ENCODE measurements at regions not wholly inside any gene's neighbourhood (a gene's known extent, or its start where the extent isn't known, plus 50 kb on each side); places are given as distances from the start of the nearest gene placed in this dataset.

DNA sequence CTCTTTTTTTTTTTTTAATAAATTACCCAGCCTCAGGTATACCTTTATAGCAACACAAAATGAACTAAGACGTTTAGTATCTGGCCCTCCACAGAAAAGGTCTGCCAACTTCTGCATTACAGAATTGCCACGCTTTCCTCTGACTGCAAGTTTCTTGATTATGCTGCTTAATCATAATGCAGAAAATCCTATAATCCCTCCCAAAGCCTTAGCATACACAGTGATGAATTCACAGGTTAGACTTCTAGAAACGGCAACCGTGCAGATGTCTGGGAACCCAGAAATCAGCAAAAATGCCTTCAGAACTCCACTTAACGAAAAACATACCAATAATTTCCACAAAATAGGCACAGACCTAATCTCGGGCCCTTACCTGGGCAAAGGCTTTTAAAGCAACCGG, 144.7 kb upstream of the FRMD4B start:
- Histone ChIP-seq H3K27ac (ENCODE audit: low read depth, low read length) (no peak overlapping the region), H3K9me2 (replicated peaks; ENCODE audit: control insufficient read depth, low read length) (no peaks in the 10 kb centered on the region), H3K4me2 (ENCODE audit: low read length) (no peak overlapping the region), H3K36me3 (ENCODE audit: control insufficient read depth, low read length) (no peaks in the 10 kb centered on the region), H3K27me3 (ENCODE audit: control insufficient read depth, low read length) (no peaks in the 10 kb centered on the region), H3K79me2 (ENCODE audit: control insufficient read depth, low read length) (no peaks in the 10 kb centered on the region), H4K20me1 (ENCODE audit: control insufficient read depth, insufficient read depth, low read depth, low read length) (no peaks in the 10 kb centered on the region), H3K4me1 (ENCODE audit: control insufficient read depth, low read length) (no peaks in the 10 kb centered on the region), H3K4me3 (ENCODE audit: low read length) (no peak overlapping the region), H3K9me3 (ENCODE audit: control insufficient read depth, insufficient read depth, low read length) (no peaks in the 10 kb centered on the region), H3F3A (ENCODE audit: control insufficient read depth, insufficient read depth) (no peaks in the 10 kb centered on the region)
- no peak for TF ChIP-seq EZH2phosphoT487 (IDR thresholded peaks at IDR 0.05; ENCODE audit: borderline replicate concordance, low read length)
- TF ChIP-seq, protein P1, sequence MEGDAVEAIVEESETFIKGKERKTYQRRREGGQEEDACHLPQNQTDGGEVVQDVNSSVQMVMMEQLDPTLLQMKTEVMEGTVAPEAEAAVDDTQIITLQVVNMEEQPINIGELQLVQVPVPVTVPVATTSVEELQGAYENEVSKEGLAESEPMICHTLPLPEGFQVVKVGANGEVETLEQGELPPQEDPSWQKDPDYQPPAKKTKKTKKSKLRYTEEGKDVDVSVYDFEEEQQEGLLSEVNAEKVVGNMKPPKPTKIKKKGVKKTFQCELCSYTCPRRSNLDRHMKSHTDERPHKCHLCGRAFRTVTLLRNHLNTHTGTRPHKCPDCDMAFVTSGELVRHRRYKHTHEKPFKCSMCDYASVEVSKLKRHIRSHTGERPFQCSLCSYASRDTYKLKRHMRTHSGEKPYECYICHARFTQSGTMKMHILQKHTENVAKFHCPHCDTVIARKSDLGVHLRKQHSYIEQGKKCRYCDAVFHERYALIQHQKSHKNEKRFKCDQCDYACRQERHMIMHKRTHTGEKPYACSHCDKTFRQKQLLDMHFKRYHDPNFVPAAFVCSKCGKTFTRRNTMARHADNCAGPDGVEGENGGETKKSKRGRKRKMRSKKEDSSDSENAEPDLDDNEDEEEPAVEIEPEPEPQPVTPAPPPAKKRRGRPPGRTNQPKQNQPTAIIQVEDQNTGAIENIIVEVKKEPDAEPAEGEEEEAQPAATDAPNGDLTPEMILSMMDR (IDR thresholded peaks at IDR 0.05; ENCODE audit: low read depth, low read length, poor library complexity, severe bottlenecking), result no peak

DNA sequence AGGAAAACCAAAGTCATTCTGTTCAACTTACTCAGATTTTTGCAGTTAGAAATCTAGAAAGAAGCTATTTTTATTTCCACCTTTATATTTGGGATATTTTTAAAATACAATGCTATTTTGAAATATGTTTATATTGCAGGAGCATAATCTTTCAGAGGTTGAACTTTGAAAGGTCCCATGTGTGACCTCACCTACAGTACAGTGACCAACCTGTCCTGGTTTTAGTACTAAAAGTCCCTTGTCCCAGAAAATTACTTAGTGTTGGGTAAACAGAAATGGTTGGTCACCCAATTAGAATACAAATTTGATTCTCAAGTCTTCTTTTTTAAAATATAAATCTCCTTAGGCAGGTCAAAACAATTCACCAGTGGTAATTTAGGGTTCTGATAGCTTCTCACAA, 141.6 kb upstream of the FRMD4B start:
- H3K9me2 ChIP-seq (replicated peaks; ENCODE audit: control insufficient read depth, low read length), result no peaks in the 10 kb centered on the region
- H3K27me3 ChIP-seq (ENCODE audit: control insufficient read depth, low read length), result no peaks in the 10 kb centered on the region
- no peaks in the 10 kb centered on the region for H3K36me3 ChIP-seq (ENCODE audit: control insufficient read depth, low read length)
- H3F3A ChIP-seq (ENCODE audit: control insufficient read depth, insufficient read depth), result no peaks in the 10 kb centered on the region
- H3K4me2 ChIP-seq (ENCODE audit: low read length), result no peak overlapping the region
- H3K9me3 ChIP-seq (ENCODE audit: control insufficient read depth, insufficient read depth, low read length), result no peaks in the 10 kb centered on the region
- no peak overlapping the region for H3K27ac ChIP-seq (ENCODE audit: low read depth, low read length)
- TF ChIP-seq, protein P1 (IDR thresholded peaks at IDR 0.05; ENCODE audit: low read depth, low read length, poor library complexity, severe bottlenecking), result no peak
- no peak for TF ChIP-seq EZH2phosphoT487 (IDR thresholded peaks at IDR 0.05; ENCODE audit: borderline replicate concordance, low read length)
- H4K20me1 ChIP-seq (ENCODE audit: control insufficient read depth, insufficient read depth, low read depth, low read length), result no peaks in the 10 kb centered on the region
- H3K4me1 ChIP-seq (ENCODE audit: control insufficient read depth, low read length), result no peaks in the 10 kb centered on the region
- H3K4me3 ChIP-seq (ENCODE audit: low read length), result no peak overlapping the region
- no peaks in the 10 kb centered on the region for H3K79me2 ChIP-seq (ENCODE audit: control insufficient read depth, low read length)

DNA sequence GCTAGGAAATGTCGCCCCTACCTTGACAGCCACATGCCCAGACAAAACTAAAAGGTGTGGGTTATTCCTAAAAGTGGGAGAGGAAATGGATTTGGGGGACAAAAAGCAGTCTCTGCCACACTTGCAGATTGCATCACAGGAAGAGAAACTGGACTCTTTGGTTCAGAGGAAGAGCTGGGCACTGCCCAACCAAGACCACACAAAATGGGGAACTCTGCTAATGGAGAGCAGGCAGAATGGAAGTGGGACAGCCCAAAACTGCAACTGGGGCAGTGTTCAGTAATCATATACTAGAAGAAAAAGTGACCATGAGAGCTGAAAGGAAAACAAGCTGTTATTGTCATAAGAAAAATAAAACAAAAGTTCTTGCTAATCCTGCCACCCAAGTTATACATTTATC, 138.9 kb upstream of the FRMD4B start:
- Histone ChIP-seq H3K36me3 (ENCODE audit: control insufficient read depth, low read length) (no peaks in the 10 kb centered on the region), H4K20me1 (ENCODE audit: control insufficient read depth, insufficient read depth, low read depth, low read length) (no peaks in the 10 kb centered on the region)
- no peak for TF ChIP-seq EZH2phosphoT487 (IDR thresholded peaks at IDR 0.05; ENCODE audit: borderline replicate concordance, low read length)
- TF ChIP-seq, protein P1 (IDR thresholded peaks at IDR 0.05; ENCODE audit: low read depth, low read length, poor library complexity, severe bottlenecking), result no peak

DNA sequence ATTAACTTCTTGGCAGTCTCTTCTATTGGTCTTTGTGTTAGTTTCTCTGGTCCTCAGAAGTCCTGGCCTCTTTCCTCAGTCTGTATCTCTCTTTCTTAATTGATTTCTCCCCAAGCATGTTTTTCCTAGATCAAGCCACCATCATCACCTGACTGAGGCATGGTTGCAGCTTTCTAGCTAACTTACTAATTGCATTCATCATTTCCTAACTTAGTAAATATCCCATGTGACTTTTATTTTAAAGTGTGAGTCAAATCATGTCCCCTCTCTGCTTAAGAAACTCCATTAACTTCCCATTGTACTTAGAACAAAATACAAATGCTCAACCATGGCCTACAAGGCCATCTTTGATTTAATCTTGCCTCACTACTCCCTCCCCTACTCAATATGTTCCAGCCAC, 135.4 kb upstream of the FRMD4B start:
- Histone ChIP-seq H3K4me1 (ENCODE audit: control insufficient read depth, low read length) (no peaks in the 10 kb centered on the region), H3K27me3 (ENCODE audit: control insufficient read depth, low read length) (no peaks in the 10 kb centered on the region), H3K79me2 (ENCODE audit: control insufficient read depth, low read length) (no peaks in the 10 kb centered on the region), H3K4me3 (ENCODE audit: low read length) (no peak overlapping the region), H3K36me3 (ENCODE audit: control insufficient read depth, low read length) (no peaks in the 10 kb centered on the region), H3K27ac (ENCODE audit: low read depth, low read length) (no peak overlapping the region), H3K9me2 (replicated peaks; ENCODE audit: control insufficient read depth, low read length) (no peaks in the 10 kb centered on the region), H3F3A (ENCODE audit: control insufficient read depth, insufficient read depth) (no peaks in the 10 kb centered on the region), H4K20me1 (ENCODE audit: control insufficient read depth, insufficient read depth, low read depth, low read length) (no peaks in the 10 kb centered on the region), H3K9me3 (ENCODE audit: control insufficient read depth, insufficient read depth, low read length) (no peaks in the 10 kb centered on the region), H3K4me2 (ENCODE audit: low read length) (no peak overlapping the region)
- TF ChIP-seq, protein P1 (IDR thresholded peaks at IDR 0.05; ENCODE audit: low read depth, low read length, poor library complexity, severe bottlenecking), result no peak
- no peak for TF ChIP-seq EZH2phosphoT487 (IDR thresholded peaks at IDR 0.05; ENCODE audit: borderline replicate concordance, low read length)

More for the DNA sequence above, 138.9 kb upstream of the FRMD4B start:
- no peak overlapping the region for H3K4me2 ChIP-seq (ENCODE audit: low read length)
- H3K4me1 ChIP-seq (ENCODE audit: control insufficient read depth, low read length), result no peaks in the 10 kb centered on the region
- no peaks in the 10 kb centered on the region for H3K9me3 ChIP-seq (ENCODE audit: control insufficient read depth, insufficient read depth, low read length)
- no peaks in the 10 kb centered on the region for H3F3A ChIP-seq (ENCODE audit: control insufficient read depth, insufficient read depth)
- no peak overlapping the region for H3K27ac ChIP-seq (ENCODE audit: low read depth, low read length)
- H3K9me2 ChIP-seq (replicated peaks; ENCODE audit: control insufficient read depth, low read length), result no peaks in the 10 kb centered on the region
- no peak overlapping the region for H3K4me3 ChIP-seq (ENCODE audit: low read length)
- H3K79me2 ChIP-seq (ENCODE audit: control insufficient read depth, low read length), result no peaks in the 10 kb centered on the region
- H3K27me3 ChIP-seq (ENCODE audit: control insufficient read depth, low read length), result no peaks in the 10 kb centered on the region

Measured in DOHH2 (cell line).